GM04504 (cell line): ENCODE measurements at regions not wholly inside any gene's neighbourhood (a gene's known extent, or its start where the extent isn't known, plus 50 kb on each side); places are given as distances from the start of the nearest gene placed in this dataset.

ENCODE experiments used
- DNase-seq: peaks from one replicate; pipeline ENCODE4 v3.0.0-alpha.2; 2012; ENCODE audit warnings: low read depth

- DNase-seq = no peak
Measured at GRCh38 chr1:88376421-88376820, 307.7 kb upstream of the PKN2 start.

- DNase-seq = no peak
Measured at GRCh38 chr1:88378560-88378959, 305.5 kb upstream of the PKN2 start.

- no peak for DNase-seq
Measured at GRCh38 chr1:88394958-88395357, 289.1 kb upstream of the PKN2 start.

- DNase-seq = no peak
Measured at GRCh38 chr1:88398338-88398737, 285.7 kb upstream of the PKN2 start.

- no peak for DNase-seq
Measured at GRCh38 chr1:88399690-88400089, 284.4 kb upstream of the PKN2 start.

- no peak for DNase-seq
Measured at GRCh38 chr1:88401313-88401712, 282.8 kb upstream of the PKN2 start.

GRCh38 chr1:88404582-88404981 lies 279.5 kb upstream of the PKN2 start:
- DNase-seq = no peak

- DNase-seq = no peak
Measured at GRCh38 chr1:88407248-88407647, 276.8 kb upstream of the PKN2 start.

GRCh38 chr1:88421997-88422396 lies 262.1 kb upstream of the PKN2 start:
- no peak for DNase-seq

- DNase-seq = no peak
Measured at GRCh38 chr1:88433556-88433955, 250.5 kb upstream of the PKN2 start.

- DNase-seq = no peak
Measured at GRCh38 chr1:88434836-88435235, 249.2 kb upstream of the PKN2 start.

GRCh38 chr1:88441022-88441421 lies 243.1 kb upstream of the PKN2 start:
- DNase-seq = no peak

- DNase-seq = no peak
Measured at GRCh38 chr1:88451856-88452255, 232.2 kb upstream of the PKN2 start.

GRCh38 chr1:88453295-88453694 lies 230.8 kb upstream of the PKN2 start:
- DNase-seq = no peak

- DNase-seq = no peak
Measured at GRCh38 chr1:88454781-88455180, 229.3 kb upstream of the PKN2 start.

GRCh38 chr1:88455621-88456256 lies 228.3 kb upstream of the PKN2 start:
- no peak for DNase-seq

- no peak for DNase-seq
Measured at GRCh38 chr1:88457197-88457596, 226.9 kb upstream of the PKN2 start.

GRCh38 chr1:88461007-88461406 lies 223.1 kb upstream of the PKN2 start:
- DNase-seq = no peak

GRCh38 chr1:88462096-88462487 lies 222.0 kb upstream of the PKN2 start:
- no peak for DNase-seq

GRCh38 chr1:88462488-88463261 lies 221.4 kb upstream of the PKN2 start:
- DNase-seq = no peak

GRCh38 chr1:88463401-88463985 lies 220.6 kb upstream of the PKN2 start:
- no peak for DNase-seq

GRCh38 chr1:88466011-88466410 lies 218.1 kb upstream of the PKN2 start:
- no peak for DNase-seq

- DNase-seq = no peak
Measured at GRCh38 chr1:88466899-88467580, 217.0 kb upstream of the PKN2 start.
